Activated CD4-positive, alpha-beta T cell treated with anti-CD3 and anti-CD28 coated beads, Interleukin-2, amount 50 U/mL, for 48 hours (primary cell): ENCODE measurements at regions not wholly inside any gene's neighbourhood (a gene's known extent, or its start where the extent isn't known, plus 50 kb on each side); places are given as distances from the start of the nearest gene placed in this dataset.

Experiments
- DNase-seq, 2 experiments: peaks; one replicate each; pipeline ENCODE4 v3.0.0-alpha.2; 2020

GRCh38 chr1:229037806-229038405 lies 233.0 kb upstream of the RAB4A start:
- DNase-seq, result no peak

- no peak for DNase-seq
Measured at GRCh38 chr1:229040630-229041358, 230.1 kb upstream of the RAB4A start.

GRCh38 chr1:229041946-229042345 lies 229.0 kb upstream of the RAB4A start:
- no peak for DNase-seq

GRCh38 chr1:229042482-229042881 lies 228.4 kb upstream of the RAB4A start:
- DNase-seq, result no peak

GRCh38 chr1:229043115-229043514 lies 227.8 kb upstream of the RAB4A start:
- no peak for DNase-seq

- no peak for DNase-seq
Measured at GRCh38 chr1:229046251-229046853, 224.6 kb upstream of the RAB4A start.

GRCh38 chr1:229047161-229047839 lies 223.6 kb upstream of the RAB4A start:
- no peak for DNase-seq

- DNase-seq, result no peak
Measured at GRCh38 chr1:229047840-229048620, 222.9 kb upstream of the RAB4A start.

- DNase-seq, result no peak
Measured at GRCh38 chr1:229048896-229049295, 222.0 kb upstream of the RAB4A start.

GRCh38 chr1:229056046-229056445 lies 214.9 kb upstream of the RAB4A start:
- no peak for DNase-seq

GRCh38 chr1:229058111-229058561 lies 212.8 kb upstream of the RAB4A start:
- peak; percentile 24 to 31 for DNase-seq

GRCh38 chr1:229058729-229059128 lies 212.2 kb upstream of the RAB4A start:
- DNase-seq, result no peak

GRCh38 chr1:229059671-229060539 lies 211.0 kb upstream of the RAB4A start:
- no peak for DNase-seq

GRCh38 chr1:229062135-229062534 lies 208.8 kb upstream of the RAB4A start:
- no peak for DNase-seq

GRCh38 chr1:229063154-229063773 lies 207.6 kb upstream of the RAB4A start:
- no peak for DNase-seq

GRCh38 chr1:229064320-229065168 lies 206.4 kb upstream of the RAB4A start:
- DNase-seq, result no peak

- DNase-seq, result no peak
Measured at GRCh38 chr1:229065613-229066012, 205.3 kb upstream of the RAB4A start.

- DNase-seq, result no peak
Measured at GRCh38 chr1:229066591-229066990, 204.3 kb upstream of the RAB4A start.

GRCh38 chr1:229067546-229067945 lies 203.4 kb upstream of the RAB4A start:
- DNase-seq, result no peak

- no peak for DNase-seq
Measured at GRCh38 chr1:229068270-229068987, 202.5 kb upstream of the RAB4A start.
